NOMO-1 (cell line): ENCODE measurements at regions not wholly inside any gene's neighbourhood (a gene's known extent, or its start where the extent isn't known, plus 50 kb on each side); places are given as distances from the start of the nearest gene placed in this dataset.
"Not testable (repeated sequence)": the region's sequence is repeated elsewhere in the genome, so short reads cannot be mapped to it uniquely, and the experiment has no call there.

ENCODE experiments used
- DNase-seq, 2 experiments: peaks; one replicate each; lab custom pipeline; 2025; ENCODE audit not compliant: unreplicated experiment in 2 of 2; lab: John Stamatoyannopoulos, UW

GRCh38 chr6:10343320-10343719 is 71.6 kb downstream of the TFAP2A start:
- DNase-seq, result no peak

GRCh38 chr6:10341605-10342004 is 73.3 kb downstream of the TFAP2A start:
- DNase-seq, result no peak

GRCh38 chr6:10338151-10338550 is 76.7 kb downstream of the TFAP2A start:
- no peak for DNase-seq

- not testable (repeated sequence) for DNase-seq
Measured at GRCh38 chr6:10337376-10337775, 77.5 kb downstream of the TFAP2A start.

GRCh38 chr6:10332111-10332510 is 82.8 kb downstream of the TFAP2A start:
- no peak for DNase-seq

DNA sequence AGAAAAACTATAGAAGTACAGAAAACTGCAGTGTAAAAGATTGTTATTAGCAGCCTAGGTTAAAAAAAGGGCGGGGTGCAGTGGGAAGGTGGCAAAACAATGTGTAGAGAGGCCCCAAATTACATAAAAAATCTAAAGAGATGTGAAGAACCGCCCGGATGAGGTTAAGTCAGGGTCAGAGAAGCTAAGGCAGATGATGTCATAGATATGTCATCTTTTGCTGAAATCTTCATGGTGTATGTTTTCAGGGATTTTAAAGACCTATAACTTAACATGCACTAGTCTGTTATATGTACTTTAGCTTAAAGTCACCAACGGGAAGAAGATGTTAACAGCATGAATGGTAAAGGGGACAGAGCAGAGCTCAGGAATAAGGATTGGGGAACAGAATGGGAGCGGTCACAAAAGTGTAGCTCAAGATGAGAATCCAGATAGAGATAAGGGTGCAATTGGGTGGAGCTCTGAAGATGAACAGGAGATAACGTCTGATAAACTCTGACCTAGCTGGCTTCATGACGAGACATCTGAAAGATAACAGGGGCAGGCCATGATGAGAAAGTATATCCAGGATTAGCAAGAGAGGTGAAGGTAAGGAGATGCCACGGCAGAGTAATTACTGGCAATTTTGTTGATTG is 83.4 kb downstream of the TFAP2A start:
- DNase-seq, result no peak

GRCh38 chr6:10330515-10330914 is 84.4 kb downstream of the TFAP2A start:
- DNase-seq, result no peak

DNA sequence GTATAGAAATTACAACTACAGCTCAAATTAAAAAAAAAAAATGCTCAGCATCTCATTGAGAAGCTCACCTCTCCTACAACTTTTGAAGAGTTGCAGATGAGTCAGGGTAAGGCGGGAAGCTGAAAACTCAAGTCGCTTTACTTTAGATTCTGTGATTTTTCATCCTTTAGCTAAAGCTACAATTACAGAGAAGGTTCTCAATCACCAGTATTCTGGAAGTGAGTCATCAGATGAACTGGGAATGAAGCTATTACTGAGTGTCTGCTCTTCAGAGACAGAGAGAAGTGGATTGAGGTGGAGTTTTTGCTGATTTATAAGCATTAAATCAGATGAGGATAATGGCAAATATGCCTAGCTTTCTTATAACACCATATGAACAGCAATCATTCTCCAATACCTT is 91.9 kb downstream of the TFAP2A start:
- DNase-seq, result no peak

DNA sequence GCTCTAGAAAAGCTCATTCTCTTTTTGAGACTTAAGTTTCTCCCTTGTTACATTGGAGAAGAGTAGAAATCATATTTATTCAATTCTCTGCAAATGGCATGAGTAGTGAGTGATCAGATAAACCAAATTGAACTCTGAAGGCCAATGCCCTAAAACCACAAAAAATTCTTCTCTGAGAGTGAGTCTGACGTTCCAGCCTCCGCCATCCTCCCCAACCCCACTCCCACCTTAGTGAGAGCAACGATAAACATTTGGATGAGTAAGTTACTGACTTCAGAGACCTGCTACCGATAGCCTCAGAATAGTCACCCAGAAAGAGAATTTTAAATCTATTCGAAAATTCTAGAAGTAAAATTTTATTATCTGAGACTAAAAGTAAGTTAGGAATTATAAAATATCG is 94.6 kb downstream of the TFAP2A start:
- no peak for DNase-seq

- DNase-seq, result no peak
Measured at GRCh38 chr6:10316373-10316721, 98.5 kb downstream of the TFAP2A start.

GRCh38 chr6:10315658-10316372 is 99.1 kb downstream of the TFAP2A start:
- no peak for DNase-seq

DNA sequence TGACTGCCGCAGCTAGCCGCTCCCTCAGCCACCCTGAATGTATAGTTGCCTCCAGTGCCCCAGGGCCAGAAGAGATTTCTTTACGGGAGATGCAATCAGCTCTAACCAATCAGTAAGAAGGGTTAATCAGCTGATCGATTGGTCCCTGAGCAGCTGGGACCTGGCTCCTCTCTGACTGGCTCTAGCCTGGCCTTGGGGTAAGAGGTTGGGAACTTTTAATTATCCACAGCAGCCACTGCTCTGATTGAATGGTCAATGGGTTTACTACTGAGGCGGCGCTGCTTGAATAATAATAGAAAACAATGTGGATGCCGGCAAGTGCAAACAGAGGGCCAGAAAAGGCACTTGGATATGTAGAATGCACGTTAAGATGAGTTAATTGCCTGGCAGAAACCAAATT is 99.8 kb downstream of the TFAP2A start:
- DNase-seq, result no peak

DNA sequence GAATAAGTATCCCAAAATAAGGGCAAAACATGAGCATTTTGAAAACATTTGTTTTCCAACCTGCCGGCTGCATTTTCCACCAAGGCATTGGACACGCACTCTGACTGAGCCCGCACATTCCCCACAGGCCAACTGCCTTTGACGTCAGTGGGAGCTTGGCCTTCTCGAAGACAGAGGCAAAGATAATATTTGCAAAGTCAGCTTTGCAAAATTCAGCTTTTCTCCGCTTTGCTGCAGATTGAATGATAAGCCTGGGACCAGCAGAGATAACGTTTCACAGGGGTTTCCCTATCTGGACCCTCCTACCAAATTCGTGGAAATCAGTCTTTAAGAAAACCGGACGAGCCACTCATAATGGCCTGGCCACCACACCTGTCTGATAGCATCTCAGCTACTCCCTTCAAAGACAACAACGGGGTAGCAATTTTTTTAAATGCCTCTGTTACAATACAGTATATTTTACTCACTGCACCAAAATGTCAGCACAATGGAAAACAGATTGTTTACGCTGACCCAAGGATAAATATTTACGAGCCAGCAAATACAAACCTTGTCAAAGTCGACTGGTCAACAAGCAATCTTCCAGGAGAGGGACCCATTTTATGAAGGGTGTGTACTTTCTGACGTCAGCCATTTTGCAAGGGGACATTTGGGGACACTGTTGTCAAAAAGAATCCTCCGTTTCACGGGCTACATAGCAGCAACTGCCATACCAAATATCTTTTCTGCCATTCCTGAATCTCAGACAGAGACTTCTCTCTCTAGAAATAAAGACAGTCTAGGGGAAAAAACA is 100.5 kb downstream of the TFAP2A start:
- no peak for DNase-seq

DNA sequence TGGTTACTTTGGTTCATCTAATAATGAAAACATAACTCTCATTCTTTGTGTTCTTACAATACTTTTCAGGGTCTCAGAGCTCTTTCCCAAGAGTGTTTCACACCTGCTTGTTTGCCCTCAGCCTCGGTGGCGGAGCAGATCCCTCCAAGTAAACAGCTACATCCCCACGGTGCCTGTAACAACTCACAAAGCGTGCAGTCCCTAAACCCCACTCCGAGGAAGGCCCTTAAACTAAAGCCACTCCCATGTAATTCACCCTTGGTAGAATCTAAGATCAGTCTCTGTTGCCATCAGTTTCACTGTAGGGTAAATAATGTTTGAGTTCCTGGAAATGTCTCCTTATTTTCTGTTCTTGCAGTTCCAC is 101.1 kb downstream of the TFAP2A start:
- DNase-seq, result no peak

DNA sequence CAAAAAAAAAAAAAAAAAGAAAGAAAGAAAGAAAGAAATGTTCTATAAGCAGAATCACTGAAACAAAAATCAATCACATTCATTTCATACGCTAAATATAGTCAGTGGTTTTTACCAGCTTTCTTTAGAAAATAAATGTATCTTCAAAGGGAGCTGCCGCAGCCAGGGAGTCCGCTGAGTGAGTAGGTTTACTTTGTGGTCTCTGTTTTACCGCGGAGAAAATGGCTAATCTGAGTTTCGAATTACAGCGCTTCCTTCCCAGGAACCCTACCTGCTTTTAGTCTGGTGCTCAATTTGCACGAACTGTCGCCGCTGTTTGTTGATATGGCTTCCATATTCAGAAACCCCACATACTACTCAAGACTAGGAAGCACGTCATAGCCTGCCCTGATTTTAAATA is 102.4 kb downstream of the TFAP2A start:
- DNase-seq, result no peak

DNA sequence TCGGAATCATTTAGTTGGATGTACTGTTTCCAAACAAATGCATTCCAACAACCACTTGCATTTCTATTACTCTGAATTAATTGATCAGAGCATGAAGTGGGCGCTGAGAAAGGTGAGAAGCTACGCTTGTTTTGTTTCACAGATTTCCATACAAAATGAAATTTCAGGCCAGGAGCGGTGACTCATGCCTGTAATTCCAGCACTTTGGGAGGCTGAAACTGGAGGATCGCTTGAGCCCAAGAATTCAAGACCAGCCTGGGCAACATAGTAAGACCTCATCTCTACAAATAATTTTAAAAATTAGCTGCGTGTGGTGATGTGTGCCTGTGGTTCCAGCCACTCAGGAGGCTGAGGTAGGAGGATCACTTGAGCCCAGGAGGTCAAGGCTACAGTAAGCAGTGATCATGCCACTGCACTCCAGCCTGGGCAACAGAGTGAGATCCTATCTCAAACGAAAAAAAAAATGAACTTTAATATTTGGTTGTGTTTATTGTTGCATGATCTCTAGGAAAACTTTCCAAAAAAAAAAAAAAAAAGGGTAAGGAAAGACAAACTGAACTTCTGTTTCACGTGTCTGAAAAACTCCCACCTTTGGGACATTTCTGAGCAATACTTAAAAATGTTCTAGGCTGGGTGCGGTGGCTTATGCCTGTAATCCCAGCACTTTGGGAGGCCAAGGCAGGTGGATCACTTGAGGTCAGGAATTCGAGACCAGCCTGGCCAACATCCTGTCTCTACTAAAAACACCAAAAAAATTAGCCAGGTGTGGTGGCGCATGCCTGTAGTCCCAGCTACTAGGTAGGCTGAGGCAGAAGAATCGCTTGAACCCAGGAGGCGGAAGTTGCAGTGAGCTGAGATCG is 103.1 kb downstream of the TFAP2A start:
- not testable (repeated sequence) for DNase-seq

DNA sequence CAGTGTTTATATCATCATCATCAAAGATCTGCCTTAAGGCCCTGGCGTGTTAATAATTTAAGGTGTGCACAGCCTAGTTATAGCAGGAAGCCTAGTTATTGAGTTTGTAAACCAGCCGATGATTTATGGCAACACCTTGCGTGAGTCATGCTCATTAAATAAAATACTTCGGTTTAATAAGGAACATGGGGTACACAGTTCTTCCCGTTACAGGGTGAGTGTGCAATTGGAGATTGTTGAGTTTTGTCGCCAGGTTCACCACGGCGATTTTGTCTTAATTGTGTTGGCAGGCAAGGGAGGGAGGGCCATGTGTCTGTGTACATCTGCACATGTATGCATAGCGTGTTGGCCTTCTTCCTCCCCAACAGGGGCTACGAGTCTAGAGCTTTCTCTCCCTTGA is 104.0 kb downstream of the TFAP2A start:
- DNase-seq, result no peak

- DNase-seq, result no peak
Measured at GRCh38 chr6:10310330-10310653, 104.6 kb downstream of the TFAP2A start.

DNA sequence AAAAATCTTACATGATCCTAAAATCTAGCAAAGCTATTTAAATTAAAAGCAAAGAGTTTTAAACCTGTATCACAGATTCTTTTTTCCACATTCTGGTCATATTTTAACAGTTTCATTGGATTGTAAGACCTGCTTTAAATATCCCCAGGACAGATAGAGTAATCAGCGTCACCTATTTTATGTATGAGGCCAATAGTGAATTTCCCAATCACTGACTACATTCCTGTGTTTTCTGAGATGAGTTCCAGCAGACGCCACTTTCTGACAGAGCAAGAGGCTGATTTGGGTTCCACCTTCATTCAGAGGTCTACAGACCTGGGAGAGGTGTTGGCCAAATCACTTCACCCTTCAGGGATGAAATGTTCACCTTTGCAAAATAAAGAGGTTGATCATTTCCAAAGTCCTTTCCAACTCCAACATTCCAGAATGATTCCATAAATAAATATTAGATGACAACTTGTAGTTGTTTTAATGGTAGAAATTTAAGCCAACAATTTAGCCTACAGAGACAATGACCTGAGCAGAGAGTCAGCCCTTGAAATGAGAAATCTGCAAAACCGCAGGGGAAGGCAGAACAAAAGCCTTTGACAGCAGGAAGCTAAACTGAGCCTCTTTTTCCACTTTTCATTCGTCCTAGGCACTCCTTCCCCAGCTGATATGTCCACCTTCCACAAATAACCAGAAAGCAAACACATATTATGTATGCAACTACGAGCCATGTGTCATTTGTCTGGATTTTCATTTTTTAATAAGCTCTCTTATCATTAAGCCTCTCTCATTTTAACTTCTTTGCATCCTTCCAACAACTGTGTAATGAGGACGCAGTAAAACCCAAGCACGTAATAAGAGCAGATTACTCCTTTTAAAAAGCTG is 105.2 kb downstream of the TFAP2A start:
- peak in 1 of 2 experiments; percentile 7 for DNase-seq

GRCh38 chr6:10307476-10307875 is 107.4 kb downstream of the TFAP2A start:
- DNase-seq, result no peak
